HL-60 (cell line): ENCODE measurements at regions not wholly inside any gene's neighbourhood (a gene's known extent, or its start where the extent isn't known, plus 50 kb on each side); places are given as distances from the start of the nearest gene placed in this dataset.

Experiments used
- DNase-seq, 2 experiments: peaks; one replicate each; pipeline ENCODE4 v3.0.0-alpha.2; 2010 to 2020; ENCODE audit warnings: low read depth in 1 of 2, low spot score in 1 of 2
- H3K27ac ChIP-seq: fragments of 250-450 bp; sonication (Bioruptor Pico); replicated peaks from 2 replicates; pipeline ENCODE4 v1.5.1; 2020; ENCODE audit warnings: mild to moderate bottlenecking, moderate library complexity
- H3K27me3 ChIP-seq: fragments of 250-450 bp; sonication (Bioruptor Pico); 2 replicates; pipeline ENCODE4 v1.5.1; 2021; ENCODE audit warnings: mild to moderate bottlenecking, moderate library complexity; ENCODE audit not compliant: insufficient read depth, poor library complexity, severe bottlenecking
- H3K4me3 ChIP-seq: replicated peaks from 2 replicates; pipeline ENCODE4 v1.5.1; 2011; ENCODE audit warnings: mild to moderate bottlenecking, control low read depth, low read length; ENCODE audit not compliant: insufficient read depth
- GABPA ChIP-seq: IDR thresholded peaks from 2 replicates; pipeline ENCODE4 v1.6.1; 2012; ENCODE audit warnings: low read depth
- POLR2AphosphoS5 ChIP-seq: IDR thresholded peaks from 2 replicates; pipeline ENCODE4 v1.6.1; 2012; ENCODE audit warnings: low read depth
- SPI1 ChIP-seq: IDR thresholded peaks from 2 replicates; pipeline ENCODE4 v1.6.1; 2012; ENCODE audit warnings: low read depth, mild to moderate bottlenecking, borderline replicate concordance
- TF ChIP-seq, protein P1 (sequence below): IDR thresholded peaks from one replicate; pipeline ENCODE4 v1.5.1; 2011; ENCODE audit warnings: low read length, control low read depth, inconsistent platforms; ENCODE audit not compliant: insufficient read depth
- TF ChIP-seq, protein P2 (sequence below): IDR thresholded peaks from 2 replicates; pipeline ENCODE4 v1.6.1; 2012; ENCODE audit warnings: low read depth; ENCODE audit not compliant: insufficient replicate concordance

DNA sequence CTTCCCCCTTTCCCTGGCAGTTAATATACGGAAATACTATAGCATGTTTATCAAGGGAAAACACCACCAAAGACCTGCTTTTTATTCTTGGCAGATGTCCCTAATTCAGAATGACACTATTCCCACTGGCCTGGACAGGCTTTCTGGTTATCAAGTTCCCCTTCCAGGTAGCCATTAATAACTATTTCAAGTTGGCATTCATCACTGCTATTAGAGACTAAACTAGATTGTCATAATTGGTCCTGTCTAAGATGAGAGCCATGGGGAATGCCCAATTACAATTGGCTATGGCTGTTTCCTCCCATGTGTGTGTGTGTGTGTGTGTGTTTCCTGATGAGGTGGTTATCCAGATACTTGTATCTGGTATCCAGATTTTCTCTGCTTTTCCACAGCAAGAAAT lies 608.1 kb downstream of the SQOR start:
- no peak overlapping the region for H3K27ac ChIP-seq
- no peaks in the 10 kb centered on the region for H3K27me3 ChIP-seq
- DNase-seq, result no peak
- no peak overlapping the region for H3K4me3 ChIP-seq
- TF ChIP-seq, protein P1, sequence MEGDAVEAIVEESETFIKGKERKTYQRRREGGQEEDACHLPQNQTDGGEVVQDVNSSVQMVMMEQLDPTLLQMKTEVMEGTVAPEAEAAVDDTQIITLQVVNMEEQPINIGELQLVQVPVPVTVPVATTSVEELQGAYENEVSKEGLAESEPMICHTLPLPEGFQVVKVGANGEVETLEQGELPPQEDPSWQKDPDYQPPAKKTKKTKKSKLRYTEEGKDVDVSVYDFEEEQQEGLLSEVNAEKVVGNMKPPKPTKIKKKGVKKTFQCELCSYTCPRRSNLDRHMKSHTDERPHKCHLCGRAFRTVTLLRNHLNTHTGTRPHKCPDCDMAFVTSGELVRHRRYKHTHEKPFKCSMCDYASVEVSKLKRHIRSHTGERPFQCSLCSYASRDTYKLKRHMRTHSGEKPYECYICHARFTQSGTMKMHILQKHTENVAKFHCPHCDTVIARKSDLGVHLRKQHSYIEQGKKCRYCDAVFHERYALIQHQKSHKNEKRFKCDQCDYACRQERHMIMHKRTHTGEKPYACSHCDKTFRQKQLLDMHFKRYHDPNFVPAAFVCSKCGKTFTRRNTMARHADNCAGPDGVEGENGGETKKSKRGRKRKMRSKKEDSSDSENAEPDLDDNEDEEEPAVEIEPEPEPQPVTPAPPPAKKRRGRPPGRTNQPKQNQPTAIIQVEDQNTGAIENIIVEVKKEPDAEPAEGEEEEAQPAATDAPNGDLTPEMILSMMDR, result no peak
- TF ChIP-seq, protein P2, sequence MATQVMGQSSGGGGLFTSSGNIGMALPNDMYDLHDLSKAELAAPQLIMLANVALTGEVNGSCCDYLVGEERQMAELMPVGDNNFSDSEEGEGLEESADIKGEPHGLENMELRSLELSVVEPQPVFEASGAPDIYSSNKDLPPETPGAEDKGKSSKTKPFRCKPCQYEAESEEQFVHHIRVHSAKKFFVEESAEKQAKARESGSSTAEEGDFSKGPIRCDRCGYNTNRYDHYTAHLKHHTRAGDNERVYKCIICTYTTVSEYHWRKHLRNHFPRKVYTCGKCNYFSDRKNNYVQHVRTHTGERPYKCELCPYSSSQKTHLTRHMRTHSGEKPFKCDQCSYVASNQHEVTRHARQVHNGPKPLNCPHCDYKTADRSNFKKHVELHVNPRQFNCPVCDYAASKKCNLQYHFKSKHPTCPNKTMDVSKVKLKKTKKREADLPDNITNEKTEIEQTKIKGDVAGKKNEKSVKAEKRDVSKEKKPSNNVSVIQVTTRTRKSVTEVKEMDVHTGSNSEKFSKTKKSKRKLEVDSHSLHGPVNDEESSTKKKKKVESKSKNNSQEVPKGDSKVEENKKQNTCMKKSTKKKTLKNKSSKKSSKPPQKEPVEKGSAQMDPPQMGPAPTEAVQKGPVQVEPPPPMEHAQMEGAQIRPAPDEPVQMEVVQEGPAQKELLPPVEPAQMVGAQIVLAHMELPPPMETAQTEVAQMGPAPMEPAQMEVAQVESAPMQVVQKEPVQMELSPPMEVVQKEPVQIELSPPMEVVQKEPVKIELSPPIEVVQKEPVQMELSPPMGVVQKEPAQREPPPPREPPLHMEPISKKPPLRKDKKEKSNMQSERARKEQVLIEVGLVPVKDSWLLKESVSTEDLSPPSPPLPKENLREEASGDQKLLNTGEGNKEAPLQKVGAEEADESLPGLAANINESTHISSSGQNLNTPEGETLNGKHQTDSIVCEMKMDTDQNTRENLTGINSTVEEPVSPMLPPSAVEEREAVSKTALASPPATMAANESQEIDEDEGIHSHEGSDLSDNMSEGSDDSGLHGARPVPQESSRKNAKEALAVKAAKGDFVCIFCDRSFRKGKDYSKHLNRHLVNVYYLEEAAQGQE, result no peak
- TF ChIP-seq GABPA (no peak), POLR2AphosphoS5 (no peak), SPI1 (no peak)

DNA sequence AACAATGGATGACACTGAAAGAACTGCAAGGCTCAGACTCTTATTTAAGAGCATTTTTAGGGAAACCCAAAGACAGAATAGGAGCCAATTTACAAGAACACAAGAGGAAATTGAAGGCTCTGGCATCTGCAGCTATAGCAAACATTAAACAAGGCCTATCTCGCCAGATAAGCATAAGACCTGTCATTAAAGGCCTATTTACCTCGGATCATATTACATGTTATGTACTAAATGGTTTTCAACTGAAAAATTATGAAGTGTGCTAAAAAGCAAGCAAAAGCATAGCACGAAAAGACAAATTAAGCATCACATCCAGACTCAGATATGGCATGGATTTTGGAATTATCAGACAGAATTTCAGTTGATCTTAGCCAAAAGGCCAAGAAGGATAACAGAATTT lies 617.1 kb downstream of the SQOR start:
- TF ChIP-seq, protein P1, result no peak
- TF ChIP-seq GABPA (no peak), POLR2AphosphoS5 (no peak)
- Histone ChIP-seq H3K27ac (no peak overlapping the region), H3K4me3 (no peak overlapping the region), H3K27me3 (no peaks in the 10 kb centered on the region)
- no peak for DNase-seq

DNA sequence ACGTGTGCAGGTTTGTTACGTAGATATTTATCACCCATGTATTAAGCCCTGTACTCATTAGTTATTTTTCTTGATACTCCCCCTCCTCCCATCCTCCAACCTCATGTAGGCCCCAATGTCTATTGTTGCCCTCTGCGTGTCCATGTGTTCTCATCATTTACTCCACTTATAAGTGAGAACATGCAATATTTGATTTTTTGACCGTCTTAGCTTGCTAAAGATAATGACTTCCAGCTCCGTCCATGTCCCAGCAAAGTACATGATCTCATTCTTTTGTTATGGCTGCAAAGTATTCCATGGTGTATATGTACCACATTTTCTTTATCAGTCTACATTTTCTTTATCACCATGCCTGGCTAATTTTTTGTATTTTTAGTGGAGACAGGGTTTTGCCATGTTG lies 623.2 kb downstream of the SQOR start:
- TF ChIP-seq SPI1 (no peak), POLR2AphosphoS5 (no peak), GABPA (no peak)
- TF ChIP-seq, protein P1, result no peak
- TF ChIP-seq, protein P2, result no peak

DNA sequence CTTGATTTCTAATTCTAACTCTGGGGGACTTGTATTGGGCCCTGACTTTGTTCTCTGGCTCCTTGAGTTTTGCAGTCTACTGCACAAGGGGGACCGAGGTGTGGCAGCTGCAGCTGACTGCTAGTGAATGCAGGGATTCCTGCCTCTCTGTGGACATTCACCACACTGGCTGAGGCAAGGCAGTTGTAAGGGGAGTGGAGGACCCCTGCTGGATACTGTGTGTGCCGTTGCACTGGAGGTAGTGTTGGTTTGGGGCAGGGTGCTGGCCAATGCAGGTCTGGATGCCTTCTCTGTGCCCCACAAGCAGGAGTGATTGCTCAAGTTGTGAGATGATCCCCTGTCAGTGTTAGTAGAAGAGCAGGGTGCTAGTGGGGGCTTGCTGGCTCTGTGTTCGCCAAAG lies 626.1 kb downstream of the SQOR start:
- TF ChIP-seq GABPA (no peak), SPI1 (no peak), POLR2AphosphoS5 (no peak)
- TF ChIP-seq, protein P1, result no peak
- TF ChIP-seq, protein P2, result no peak
- H3K27ac ChIP-seq, result no peak overlapping the region
- DNase-seq, result no peak

More for the DNA sequence above, 623.2 kb downstream of the SQOR start:
- no peak overlapping the region for H3K4me3 ChIP-seq
- DNase-seq, result no peak
- H3K27me3 ChIP-seq, result no peaks in the 10 kb centered on the region
- H3K27ac ChIP-seq, result no peak overlapping the region

More for the DNA sequence above, 626.1 kb downstream of the SQOR start:
- Histone ChIP-seq H3K4me3 (no peak overlapping the region), H3K27me3 (peaks cover 2% of the 10 kb centered on the region)
